ENCODE measurements at regions not wholly inside any gene's neighbourhood (a gene's known extent, or its start where the extent isn't known, plus 50 kb on each side); places are given as distances from the start of the nearest gene placed in this dataset.

DNA sequence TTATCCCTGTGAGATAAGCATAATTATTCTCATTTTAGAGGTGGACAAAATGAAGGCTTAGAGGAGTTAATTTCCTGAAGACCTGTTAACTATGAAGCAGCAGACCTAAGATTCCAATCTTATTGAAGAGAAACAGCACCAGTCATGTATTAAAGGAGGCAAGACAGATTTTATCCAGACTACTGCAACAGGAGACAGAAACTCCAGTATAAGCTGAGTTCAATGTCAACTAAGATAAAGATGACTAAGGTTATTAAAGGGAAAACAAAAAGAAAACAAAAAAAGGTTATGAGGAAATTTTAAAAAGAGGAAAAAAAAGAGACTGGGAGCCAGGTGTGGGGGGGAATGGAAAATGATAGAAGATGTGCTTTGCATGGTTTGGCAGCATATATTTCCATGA, 707.7 kb upstream of the NR2F2 start:
- no peak for ATAC-seq
- Histone ChIP-seq H3K27ac (no peak overlapping the region), H3K27me3 (no peaks in the 10 kb centered on the region), H3K9me3 (no peaks in the 10 kb centered on the region), H3K4me3 (no peak overlapping the region), H3K36me3 (replicated peaks in 1 of 2; ENCODE audit: insufficient read depth in 1 of 2, low read depth in 2 of 2) (no peaks in the 10 kb centered on the region), H3K4me1 (no peaks in the 10 kb centered on the region)
- intact Hi-C loops (cut with DNase I): no loop called here
- no peak for DNase-seq
- no peak for TF ChIP-seq POLR2A (IDR thresholded peaks at IDR 0.05)
- TF ChIP-seq CTCF (IDR thresholded peaks at IDR 0.05): no peak

GRCh38 chr15:95624100-95624499, 706.4 kb upstream of the NR2F2 start:
- Histone ChIP-seq H3K4me3 (no peak overlapping the region), H3K9me3 (no peaks in the 10 kb centered on the region), H3K4me1 (no peaks in the 10 kb centered on the region), H3K36me3 (replicated peaks in 1 of 2; ENCODE audit: insufficient read depth in 1 of 2, low read depth in 2 of 2) (no peaks in the 10 kb centered on the region), H3K27me3 (no peaks in the 10 kb centered on the region), H3K27ac (no peak overlapping the region)
- 43 to 50% methylated on average over 1 of the region's 1 CpG for WGBS, 2 donors
- intact Hi-C loops (cut with DNase I): no loop called here
- TF ChIP-seq CTCF (IDR thresholded peaks at IDR 0.05) (no peak), POLR2A (IDR thresholded peaks at IDR 0.05) (no peak)
- DNase-seq (no peak), ATAC-seq (no peak)

DNA sequence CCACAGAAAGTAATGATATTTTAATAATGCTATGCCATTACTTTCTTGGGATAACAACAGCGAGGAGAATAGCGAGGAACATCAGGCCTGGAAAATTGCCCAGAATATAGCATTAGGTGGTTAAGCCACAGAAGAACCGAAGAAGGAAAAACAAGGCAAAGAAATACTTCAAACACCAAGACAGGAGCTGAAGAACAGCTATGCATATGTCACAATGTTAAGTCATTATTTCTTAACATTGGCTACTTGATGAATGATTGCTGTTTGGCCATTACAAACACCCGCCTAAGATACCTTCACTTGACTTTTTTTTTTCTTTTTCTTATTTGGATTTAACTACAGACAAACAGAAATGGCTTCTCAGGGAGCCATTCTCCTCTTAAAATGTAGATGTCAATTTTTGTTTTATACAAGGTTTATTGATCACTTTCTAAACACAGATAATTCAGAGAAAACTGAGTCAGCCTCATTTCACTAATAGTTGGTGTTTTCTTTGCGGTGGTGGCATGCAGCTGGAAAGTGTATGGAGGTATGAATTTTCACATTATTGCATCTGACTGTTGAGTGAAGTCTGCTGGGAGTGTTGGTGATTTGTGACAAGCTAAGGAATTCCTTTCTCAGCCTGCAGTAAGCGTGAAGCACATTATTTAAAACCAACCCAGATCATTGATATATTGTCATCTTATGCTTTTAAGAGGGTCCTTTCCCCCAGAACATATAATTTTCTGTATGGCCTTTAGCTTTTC, 705.7 kb upstream of the NR2F2 start:
- no peaks in the 10 kb centered on the region for H3K36me3 ChIP-seq (replicated peaks in 1 of 2; ENCODE audit: insufficient read depth in 1 of 2, low read depth in 2 of 2)
- intact Hi-C loops (cut with DNase I): no loop called here
- no peak overlapping the region for H3K27ac ChIP-seq
- no peaks in the 10 kb centered on the region for H3K9me3 ChIP-seq
- no peak for ATAC-seq
- DNase-seq: no peak
- H3K4me1 ChIP-seq: no peaks in the 10 kb centered on the region
- H3K4me3 ChIP-seq: no peak overlapping the region
- 79 to 80% methylated on average over 6 of the region's 6 CpGs for WGBS, 2 donors
- TF ChIP-seq CTCF (IDR thresholded peaks at IDR 0.05): no peak
- TF ChIP-seq POLR2A (IDR thresholded peaks at IDR 0.05): no peak
- no peaks in the 10 kb centered on the region for H3K27me3 ChIP-seq

- H3K27ac ChIP-seq: no peak overlapping the region
- TF ChIP-seq POLR2A (IDR thresholded peaks at IDR 0.05): no peak
- TF ChIP-seq CTCF (IDR thresholded peaks at IDR 0.05): no peak
- WGBS, 2 donors: 35 to 52% methylated on average over 15 of the region's 15 CpGs
- no peak for ATAC-seq
- DNase-seq: no peak
- no peaks in the 10 kb centered on the region for H3K4me1 ChIP-seq
- intact Hi-C loops (cut with DNase I): no loop called here
- H3K36me3 ChIP-seq (replicated peaks in 1 of 2; ENCODE audit: insufficient read depth in 1 of 2, low read depth in 2 of 2): no peaks in the 10 kb centered on the region
- H3K4me3 ChIP-seq: no peak overlapping the region
- no peaks in the 10 kb centered on the region for H3K27me3 ChIP-seq
- H3K9me3 ChIP-seq: no peaks in the 10 kb centered on the region
These were observed 703.8 kb upstream of the NR2F2 start for GRCh38 chr15:95626501-95627361.

All from body of pancreas (tissue), 4 donors.